Ascending aorta (tissue), 2 donors: ENCODE measurements at regions not wholly inside any gene's neighbourhood (a gene's known extent, or its start where the extent isn't known, plus 50 kb on each side); places are given as distances from the start of the nearest gene placed in this dataset.

ENCODE experiments used
- DNase-seq, 2 donors: peaks; one replicate each; pipeline ENCODE4 v3.0.0-alpha.2; 2019; ENCODE audit warnings: low spot score in 2 of 2
- H3K27ac ChIP-seq, 2 donors: fragments of 200-600 bp; sonication (generic); one replicate each; pipeline ENCODE4 v1.5.1; 2016 to 2017; ENCODE audit warnings: mild to moderate bottlenecking in 1 of 2
- H3K27me3 ChIP-seq: fragments of 200-600 bp; sonication (generic); one replicate; pipeline ENCODE4 v1.5.1; 2017
- H3K36me3 ChIP-seq, 2 donors: fragments of 200-600 bp; sonication (generic); one replicate each; pipeline ENCODE4 v1.5.1; 2016
- H3K4me1 ChIP-seq, 2 donors: fragments of 200-600 bp; sonication (generic); one replicate each; pipeline ENCODE4 v1.5.1; 2016 to 2017; ENCODE audit warnings: mild to moderate bottlenecking in 1 of 2
- H3K4me3 ChIP-seq, 2 donors: fragments of 200-600 bp; sonication (generic); one replicate each; pipeline ENCODE4 v1.5.1; 2016 to 2017; ENCODE audit warnings: mild to moderate bottlenecking in 1 of 2
- H3K9me3 ChIP-seq, 2 donors: fragments of 200-600 bp; sonication (generic); one replicate each; pipeline ENCODE4 v1.5.1; 2016
- intact Hi-C: fragments of 100-400 bp; cut with DNase I; formaldehyde crosslinking; loops from one replicate; pipeline ENCODE4 v1.15.1; 2023
- TF ChIP-seq, protein P1 (sequence below), 3 experiments: fragments of 200-600 bp in 2 of 3; fragments of 450-650 bp in 1 of 3; sonication (generic) in 2 of 3; IDR thresholded peaks; one replicate each; pipeline ENCODE4 v1.5.1; 2016 to 2019; ENCODE audit warnings: antibody characterized with exemption in 3 of 3, mild to moderate bottlenecking in 1 of 3, moderate library complexity in 1 of 3

DNA sequence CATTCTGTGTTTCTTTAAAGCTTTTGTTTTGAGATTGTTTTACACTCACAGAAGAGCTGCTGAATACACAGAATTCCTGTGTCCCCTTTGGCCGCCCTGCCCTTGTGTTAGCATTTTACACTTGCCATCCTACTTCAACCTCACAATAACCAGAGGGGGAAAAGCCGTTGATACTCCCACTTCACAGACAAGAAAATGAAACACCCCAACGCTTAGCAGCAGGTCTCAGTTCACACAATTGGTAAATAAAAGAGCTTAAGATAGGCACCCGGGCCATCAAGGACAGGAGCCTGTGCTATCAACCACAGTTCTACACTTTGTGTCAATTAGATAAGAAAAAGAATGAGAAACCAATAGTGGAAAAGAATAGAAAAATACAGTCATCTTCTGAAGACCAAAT is 178.0 kb downstream of the SYK start:
- Histone ChIP-seq H3K27me3 (no peaks in the 10 kb centered on the region), H3K27ac (no peak overlapping the region), H3K4me3 (no peak overlapping the region), H3K4me1 (no peaks in the 10 kb centered on the region), H3K9me3 (no peaks in the 10 kb centered on the region), H3K36me3 (no peaks in the 10 kb centered on the region)
- intact Hi-C loops, result no loop called here
- TF ChIP-seq, protein P1, sequence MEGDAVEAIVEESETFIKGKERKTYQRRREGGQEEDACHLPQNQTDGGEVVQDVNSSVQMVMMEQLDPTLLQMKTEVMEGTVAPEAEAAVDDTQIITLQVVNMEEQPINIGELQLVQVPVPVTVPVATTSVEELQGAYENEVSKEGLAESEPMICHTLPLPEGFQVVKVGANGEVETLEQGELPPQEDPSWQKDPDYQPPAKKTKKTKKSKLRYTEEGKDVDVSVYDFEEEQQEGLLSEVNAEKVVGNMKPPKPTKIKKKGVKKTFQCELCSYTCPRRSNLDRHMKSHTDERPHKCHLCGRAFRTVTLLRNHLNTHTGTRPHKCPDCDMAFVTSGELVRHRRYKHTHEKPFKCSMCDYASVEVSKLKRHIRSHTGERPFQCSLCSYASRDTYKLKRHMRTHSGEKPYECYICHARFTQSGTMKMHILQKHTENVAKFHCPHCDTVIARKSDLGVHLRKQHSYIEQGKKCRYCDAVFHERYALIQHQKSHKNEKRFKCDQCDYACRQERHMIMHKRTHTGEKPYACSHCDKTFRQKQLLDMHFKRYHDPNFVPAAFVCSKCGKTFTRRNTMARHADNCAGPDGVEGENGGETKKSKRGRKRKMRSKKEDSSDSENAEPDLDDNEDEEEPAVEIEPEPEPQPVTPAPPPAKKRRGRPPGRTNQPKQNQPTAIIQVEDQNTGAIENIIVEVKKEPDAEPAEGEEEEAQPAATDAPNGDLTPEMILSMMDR (IDR thresholded peaks at IDR 0.05), result no peak
- no peak for DNase-seq

DNA sequence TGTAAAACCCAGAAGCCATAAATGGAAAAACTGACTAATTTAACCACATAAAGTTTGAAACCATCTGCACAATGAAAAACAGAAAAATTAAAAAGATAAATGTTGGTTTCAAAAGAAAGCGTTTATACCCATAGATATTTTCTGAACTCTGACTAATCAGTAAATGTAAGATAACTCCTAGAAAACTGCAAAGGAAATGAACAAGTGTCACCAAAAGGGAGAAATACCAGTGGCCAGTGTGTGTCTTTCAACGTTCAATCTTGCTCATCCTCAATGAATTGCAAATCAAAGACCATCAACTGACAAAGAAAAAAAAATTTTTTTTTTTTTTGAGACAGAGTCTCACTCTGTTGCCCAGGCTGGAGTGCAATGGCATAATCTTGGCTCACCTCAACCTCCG is 180.1 kb downstream of the SYK start:
- Histone ChIP-seq H3K9me3 (no peaks in the 10 kb centered on the region), H3K27me3 (no peaks in the 10 kb centered on the region), H3K4me3 (no peak overlapping the region), H3K36me3 (no peaks in the 10 kb centered on the region), H3K27ac (no peak overlapping the region), H3K4me1 (no peaks in the 10 kb centered on the region)
- TF ChIP-seq, protein P1 (IDR thresholded peaks at IDR 0.05), result no peak
- intact Hi-C loops, result no loop called here
- no peak for DNase-seq

- H3K9me3 ChIP-seq, result no peaks in the 10 kb centered on the region
- no peaks in the 10 kb centered on the region for H3K4me1 ChIP-seq
- no peaks in the 10 kb centered on the region for H3K36me3 ChIP-seq
- DNase-seq, result no peak
- no peak overlapping the region for H3K27ac ChIP-seq
- no peak overlapping the region for H3K4me3 ChIP-seq
- intact Hi-C loops, result no loop called here
- TF ChIP-seq, protein P1 (IDR thresholded peaks at IDR 0.05), result no peak
- H3K27me3 ChIP-seq, result no peaks in the 10 kb centered on the region
Measured at GRCh38 chr9:90983394-90983793, 181.8 kb downstream of the SYK start.

GRCh38 chr9:90985631-90986030 is 184.0 kb downstream of the SYK start:
- H3K9me3 ChIP-seq, result no peaks in the 10 kb centered on the region
- no peaks in the 10 kb centered on the region for H3K27me3 ChIP-seq
- no peaks in the 10 kb centered on the region for H3K36me3 ChIP-seq
- no peak overlapping the region for H3K4me3 ChIP-seq
- H3K27ac ChIP-seq, result no peak overlapping the region
- DNase-seq, result no peak
- TF ChIP-seq, protein P1 (IDR thresholded peaks at IDR 0.05), result no peak
- intact Hi-C loops, result no loop called here
- H3K4me1 ChIP-seq, result no peaks in the 10 kb centered on the region

GRCh38 chr9:90986161-90986560 is 184.5 kb downstream of the SYK start:
- Histone ChIP-seq H3K27me3 (no peaks in the 10 kb centered on the region), H3K27ac (no peak overlapping the region), H3K4me1 (no peaks in the 10 kb centered on the region), H3K9me3 (no peaks in the 10 kb centered on the region), H3K4me3 (no peak overlapping the region), H3K36me3 (no peaks in the 10 kb centered on the region)
- TF ChIP-seq, protein P1 (IDR thresholded peaks at IDR 0.05), result no peak
- no peak for DNase-seq
- intact Hi-C loops, result no loop called here

DNA sequence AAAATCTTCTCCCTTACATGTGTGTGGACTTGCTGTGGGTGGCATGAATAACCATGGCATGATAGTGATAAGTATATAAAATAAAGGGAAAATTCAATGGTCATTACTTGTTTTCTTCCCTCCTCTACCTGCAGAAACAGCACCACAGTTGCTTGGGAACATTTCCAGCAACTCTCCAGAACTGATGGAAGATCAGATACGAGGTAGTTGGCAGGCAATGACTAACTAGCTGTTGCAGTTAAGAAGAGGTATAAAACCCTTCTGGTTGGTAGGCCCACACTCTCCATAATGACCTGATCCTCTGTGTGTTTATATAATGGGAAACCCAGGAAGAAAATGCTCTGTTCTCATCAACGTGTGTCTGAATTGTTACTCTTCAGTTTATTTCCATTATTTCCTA is 185.9 kb downstream of the SYK start:
- TF ChIP-seq, protein P1 (IDR thresholded peaks at IDR 0.05), result no peak
- intact Hi-C loops, result no loop called here
- no peaks in the 10 kb centered on the region for H3K9me3 ChIP-seq
- H3K4me3 ChIP-seq, result no peak overlapping the region
- H3K4me1 ChIP-seq, result no peaks in the 10 kb centered on the region
- no peak overlapping the region for H3K27ac ChIP-seq
- H3K36me3 ChIP-seq, result no peaks in the 10 kb centered on the region
- no peaks in the 10 kb centered on the region for H3K27me3 ChIP-seq
- DNase-seq, result no peak
